Caco-2 (cell line): ENCODE measurements at regions not wholly inside any gene's neighbourhood (a gene's known extent, or its start where the extent isn't known, plus 50 kb on each side); places are given as distances from the start of the nearest gene placed in this dataset.

Experiments
- BruUV-seq: library from RNA; stranded (reverse); fragments of 400-500 nt; replicated peaks from 2 replicates; lab custom pipeline; 2021; lab: Mats Ljungman, UMichigan
- CTCF ChIA-PET: fragments of 300-600 bp; sonication (Branson Sonifier 250); formaldehyde crosslinking; loops from one replicate; lab custom pipeline; 2022; ENCODE audit warnings: antibody characterized with exemption; lab: Charles Lee
- POLR2A ChIA-PET: fragments of 300-600 bp; sonication (Branson Sonifier 250); formaldehyde crosslinking; loops from one replicate; lab custom pipeline; 2022; ENCODE audit warnings: antibody characterized with exemption; lab: Charles Lee
- DNase-seq, 2 experiments: peaks; one replicate each; pipeline versions ENCODE4 v3.0.0 to v3.0.0-alpha.2; 2020 to 2022
- H3K27me3 ChIP-seq: replicated peaks from 2 replicates; pipeline ENCODE4 v1.6.0; 2011; ENCODE audit warnings: low read length; ENCODE audit not compliant: control insufficient read depth, insufficient read depth
- H3K36me3 ChIP-seq: 2 replicates; pipeline ENCODE4 v1.5.1; 2011; ENCODE audit warnings: low read length; ENCODE audit not compliant: control insufficient read depth, insufficient read depth
- H3K4me1 ChIP-seq: fragments of 250-450 bp; sonication (Bioruptor Pico); 2 replicates; pipeline ENCODE4 v1.5.1; 2020; ENCODE audit warnings: mild to moderate bottlenecking
- H3K4me3 ChIP-seq: 2 replicates; pipeline ENCODE4 v1.5.1; 2011; ENCODE audit warnings: low read depth, mild to moderate bottlenecking, control low read depth, low read length
- H3K9me3 ChIP-seq: fragments of 250-450 bp; sonication (Bioruptor Pico); 2 replicates; pipeline ENCODE4 v1.5.1; 2020; ENCODE audit warnings: mild to moderate bottlenecking, moderate library complexity
- H3K27ac Mint-ChIP-seq: one replicate; pipeline ENCODE4 v1.8.0; 2022; ENCODE audit warnings: mixed read lengths; ENCODE audit not compliant: unreplicated experiment
- H3K27me3 Mint-ChIP-seq: one replicate; pipeline ENCODE4 v1.8.0; 2022; ENCODE audit warnings: mixed read lengths; ENCODE audit not compliant: insufficient read depth, unreplicated experiment
- H3K36me3 Mint-ChIP-seq: one replicate; pipeline ENCODE4 v1.8.0; 2022; ENCODE audit warnings: mild to moderate bottlenecking, mixed read lengths; ENCODE audit not compliant: insufficient read depth, unreplicated experiment
- H3K4me1 Mint-ChIP-seq: one replicate; pipeline ENCODE4 v1.8.0; 2022; ENCODE audit warnings: low read depth, mixed read lengths; ENCODE audit not compliant: unreplicated experiment
- H3K4me3 Mint-ChIP-seq: one replicate; pipeline ENCODE4 v1.8.0; 2022; ENCODE audit warnings: mild to moderate bottlenecking, moderate library complexity, mixed read lengths; ENCODE audit not compliant: unreplicated experiment
- H3K9me3 Mint-ChIP-seq: one replicate; pipeline ENCODE4 v1.8.0; 2022; ENCODE audit warnings: mixed read lengths; ENCODE audit not compliant: unreplicated experiment
- intact Hi-C: fragments of 100-400 bp; cut with micrococcal nuclease; formaldehyde crosslinking; loops from one replicate; pipeline ENCODE4 v1.10.0; 2022; ENCODE audit not compliant: unreplicated experiment
- TF ChIP-seq, protein P1 (sequence below), 2 experiments: fragments of 200-600 bp in 1 of 2; IDR thresholded peaks; 1 replicate in 1 of 2; 2 replicates in 1 of 2; pipeline versions ENCODE4 v1.5.1 to v1.8.0; 2011 to 2022; ENCODE audit warnings: antibody characterized with exemption in 1 of 2, control low read depth in 1 of 2, inconsistent platforms in 1 of 2, low read depth in 1 of 2, low read length in 1 of 2, mild to moderate bottlenecking in 1 of 2, moderate library complexity in 1 of 2; ENCODE audit not compliant: insufficient read depth in 1 of 2, severe bottlenecking in 1 of 2, unreplicated experiment in 1 of 2

DNA sequence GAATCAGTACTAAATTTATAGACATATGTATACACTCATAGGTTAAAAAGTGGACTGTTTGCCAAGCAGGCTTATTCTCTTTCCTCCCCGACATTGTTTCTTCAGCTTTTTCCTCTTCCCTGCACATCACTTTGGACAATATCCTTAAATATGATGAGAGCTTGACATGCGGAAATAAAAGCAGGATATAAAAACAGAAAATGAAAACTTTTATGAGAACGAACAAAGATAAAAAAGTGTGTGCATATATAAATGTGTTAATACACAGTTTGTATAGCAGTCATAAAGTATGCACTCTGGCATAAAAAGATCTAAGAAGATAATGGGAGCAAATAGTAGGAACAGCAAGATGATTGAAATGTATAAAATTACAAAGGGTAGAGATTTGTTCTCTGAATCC, 86.4 kb upstream of the IFNE start:
- no peak overlapping the region for H3K4me3 Mint-ChIP-seq
- ChIA-PET POLR2A (no interaction called here), CTCF (no interaction called here)
- Histone ChIP-seq H3K4me3 (no peak overlapping the region), H3K9me3 (no peaks in the 10 kb centered on the region), H3K4me1 (no peaks in the 10 kb centered on the region), H3K27me3 (no peaks in the 10 kb centered on the region), H3K36me3 (no peaks in the 10 kb centered on the region)
- no peaks in the 10 kb centered on the region for H3K9me3 Mint-ChIP-seq
- no peak overlapping the region for H3K27ac Mint-ChIP-seq
- BruUV-seq: no TSS peak
- H3K4me1 Mint-ChIP-seq: no peaks in the 10 kb centered on the region
- no peaks in the 10 kb centered on the region for H3K36me3 Mint-ChIP-seq
- no peak for DNase-seq
- no peaks in the 10 kb centered on the region for H3K27me3 Mint-ChIP-seq
- TF ChIP-seq, protein P1, sequence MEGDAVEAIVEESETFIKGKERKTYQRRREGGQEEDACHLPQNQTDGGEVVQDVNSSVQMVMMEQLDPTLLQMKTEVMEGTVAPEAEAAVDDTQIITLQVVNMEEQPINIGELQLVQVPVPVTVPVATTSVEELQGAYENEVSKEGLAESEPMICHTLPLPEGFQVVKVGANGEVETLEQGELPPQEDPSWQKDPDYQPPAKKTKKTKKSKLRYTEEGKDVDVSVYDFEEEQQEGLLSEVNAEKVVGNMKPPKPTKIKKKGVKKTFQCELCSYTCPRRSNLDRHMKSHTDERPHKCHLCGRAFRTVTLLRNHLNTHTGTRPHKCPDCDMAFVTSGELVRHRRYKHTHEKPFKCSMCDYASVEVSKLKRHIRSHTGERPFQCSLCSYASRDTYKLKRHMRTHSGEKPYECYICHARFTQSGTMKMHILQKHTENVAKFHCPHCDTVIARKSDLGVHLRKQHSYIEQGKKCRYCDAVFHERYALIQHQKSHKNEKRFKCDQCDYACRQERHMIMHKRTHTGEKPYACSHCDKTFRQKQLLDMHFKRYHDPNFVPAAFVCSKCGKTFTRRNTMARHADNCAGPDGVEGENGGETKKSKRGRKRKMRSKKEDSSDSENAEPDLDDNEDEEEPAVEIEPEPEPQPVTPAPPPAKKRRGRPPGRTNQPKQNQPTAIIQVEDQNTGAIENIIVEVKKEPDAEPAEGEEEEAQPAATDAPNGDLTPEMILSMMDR (IDR thresholded peaks at IDR 0.05; ENCODE audit: insufficient read depth in 1 of 2, low read depth in 1 of 2, low read length in 1 of 2, severe bottlenecking in 1 of 2, unreplicated experiment in 1 of 2): no peak
- intact Hi-C loops: no loop called here

- no peak overlapping the region for H3K27ac Mint-ChIP-seq
- H3K4me3 Mint-ChIP-seq: no peak overlapping the region
- H3K36me3 Mint-ChIP-seq: peaks cover 5% of the 10 kb centered on the region
- intact Hi-C loops: no loop called here
- Histone ChIP-seq H3K36me3 (no peaks in the 10 kb centered on the region), H3K27me3 (no peaks in the 10 kb centered on the region), H3K4me1 (no peaks in the 10 kb centered on the region), H3K4me3 (no peak overlapping the region), H3K9me3 (no peaks in the 10 kb centered on the region)
- H3K4me1 Mint-ChIP-seq: peaks cover 6% of the 10 kb centered on the region
- H3K9me3 Mint-ChIP-seq: no peaks in the 10 kb centered on the region
- CTCF ChIA-PET: no interaction called here
- POLR2A ChIA-PET: no interaction called here
- TF ChIP-seq, protein P1 (IDR thresholded peaks at IDR 0.05; ENCODE audit: insufficient read depth in 1 of 2, low read depth in 1 of 2, low read length in 1 of 2, severe bottlenecking in 1 of 2, unreplicated experiment in 1 of 2): no peak
- no peak for DNase-seq
- H3K27me3 Mint-ChIP-seq: no peaks in the 10 kb centered on the region
- BruUV-seq: no TSS peak
Measured at GRCh38 chr9:21569721-21570120, 87.6 kb upstream of the IFNE start.

GRCh38 chr9:21570643-21571275, 88.6 kb upstream of the IFNE start:
- DNase-seq: no peak
- peaks cover 5% of the 10 kb centered on the region for H3K36me3 Mint-ChIP-seq
- intact Hi-C loops: no loop called here
- peaks cover 6% of the 10 kb centered on the region for H3K4me1 Mint-ChIP-seq
- TF ChIP-seq, protein P1 (IDR thresholded peaks at IDR 0.05; ENCODE audit: insufficient read depth in 1 of 2, low read depth in 1 of 2, low read length in 1 of 2, severe bottlenecking in 1 of 2, unreplicated experiment in 1 of 2): no peak
- no peaks in the 10 kb centered on the region for H3K27me3 Mint-ChIP-seq
- H3K4me3 Mint-ChIP-seq: peak overlapping the region; percentile 3
- Histone ChIP-seq H3K27me3 (no peaks in the 10 kb centered on the region), H3K36me3 (no peaks in the 10 kb centered on the region), H3K4me1 (peaks cover 3% of the 10 kb centered on the region), H3K9me3 (no peaks in the 10 kb centered on the region), H3K4me3 (no peak overlapping the region)
- no peak overlapping the region for H3K27ac Mint-ChIP-seq
- ChIA-PET POLR2A (no interaction called here), CTCF (no interaction called here)
- H3K9me3 Mint-ChIP-seq: no peaks in the 10 kb centered on the region
- no TSS peak for BruUV-seq
